ENCODE measurements at regions not wholly inside any gene's neighbourhood (a gene's known extent, or its start where the extent isn't known, plus 50 kb on each side); places are given as distances from the start of the nearest gene placed in this dataset.

DNA sequence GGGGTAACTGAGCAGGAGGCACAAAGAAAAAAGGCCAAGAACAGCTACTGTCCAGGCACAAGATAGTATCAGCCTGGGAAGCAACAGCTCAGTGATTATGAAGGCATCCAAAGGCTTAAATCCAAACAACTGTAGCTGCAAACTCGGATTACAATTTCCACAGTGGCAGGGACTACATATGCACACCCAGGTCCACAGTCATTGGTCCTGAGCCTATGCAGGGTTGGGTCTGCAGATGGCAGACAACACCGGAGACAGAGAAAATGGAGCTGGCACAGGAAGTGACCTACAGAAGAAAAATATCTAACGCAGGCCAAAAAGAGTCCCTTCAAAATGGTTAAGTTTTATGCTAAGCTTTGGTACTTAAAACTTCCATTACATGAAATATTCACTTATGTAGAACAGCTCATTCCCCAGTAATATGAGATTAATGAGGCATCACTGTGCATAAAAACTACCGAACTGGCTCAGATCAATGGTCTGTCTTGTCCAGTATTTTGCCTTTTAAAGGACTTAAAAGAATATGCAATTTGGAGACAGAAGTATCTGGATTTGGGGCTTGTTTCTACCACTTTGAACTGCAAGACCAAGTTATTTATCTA is 132.1 kb downstream of the SUCLG1 start:
- H3K36me3 ChIP-seq (ENCODE audit: control insufficient read depth, insufficient read depth, low read length), result no peaks in the 10 kb centered on the region
- no peak for ATAC-seq
- H3K9me3 ChIP-seq (ENCODE audit: control insufficient read depth, insufficient read depth, low read depth, low read length), result no peaks in the 10 kb centered on the region
- in situ Hi-C loops (cut with HindIII; ENCODE audit: low pct_unique_long_range_greater_than_20kb, low sequenced_read_pairs), result no loop called here
- intact Hi-C loops (cut with micrococcal nuclease; ENCODE audit: unreplicated experiment), result no loop called here
- TF ChIP-seq SIN3A (IDR thresholded peaks at IDR 0.05; ENCODE audit: borderline replicate concordance, insufficient read depth, low read depth, low read length), result no peak
- TF ChIP-seq, protein P1, sequence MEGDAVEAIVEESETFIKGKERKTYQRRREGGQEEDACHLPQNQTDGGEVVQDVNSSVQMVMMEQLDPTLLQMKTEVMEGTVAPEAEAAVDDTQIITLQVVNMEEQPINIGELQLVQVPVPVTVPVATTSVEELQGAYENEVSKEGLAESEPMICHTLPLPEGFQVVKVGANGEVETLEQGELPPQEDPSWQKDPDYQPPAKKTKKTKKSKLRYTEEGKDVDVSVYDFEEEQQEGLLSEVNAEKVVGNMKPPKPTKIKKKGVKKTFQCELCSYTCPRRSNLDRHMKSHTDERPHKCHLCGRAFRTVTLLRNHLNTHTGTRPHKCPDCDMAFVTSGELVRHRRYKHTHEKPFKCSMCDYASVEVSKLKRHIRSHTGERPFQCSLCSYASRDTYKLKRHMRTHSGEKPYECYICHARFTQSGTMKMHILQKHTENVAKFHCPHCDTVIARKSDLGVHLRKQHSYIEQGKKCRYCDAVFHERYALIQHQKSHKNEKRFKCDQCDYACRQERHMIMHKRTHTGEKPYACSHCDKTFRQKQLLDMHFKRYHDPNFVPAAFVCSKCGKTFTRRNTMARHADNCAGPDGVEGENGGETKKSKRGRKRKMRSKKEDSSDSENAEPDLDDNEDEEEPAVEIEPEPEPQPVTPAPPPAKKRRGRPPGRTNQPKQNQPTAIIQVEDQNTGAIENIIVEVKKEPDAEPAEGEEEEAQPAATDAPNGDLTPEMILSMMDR (IDR thresholded peaks at IDR 0.05), result no peak
- TF ChIP-seq REST (IDR thresholded peaks at IDR 0.05; ENCODE audit: insufficient read depth in 1 of 2, low read depth in 2 of 2, low read length in 1 of 2), result no peak
- TF ChIP-seq TCF7L2 (IDR thresholded peaks at IDR 0.05; ENCODE audit: low read depth, low read length), result no peak
- TF ChIP-seq POLR2AphosphoS5 (IDR thresholded peaks at IDR 0.05; ENCODE audit: low read depth, low read length), result no peak
- H3K27ac ChIP-seq (ENCODE audit: low read length), result no peak overlapping the region
- H3K4me3 ChIP-seq (ENCODE audit: low read depth in 2 of 2, low read length in 2 of 2), result no peak overlapping the region
- DNase-seq (ENCODE audit: low read depth, low spot score), result no peak
- CTCF ChIA-PET, result no interaction called here
- BruUV-seq (replicated peaks), result no TSS peak
- no peaks in the 10 kb centered on the region for H3K4me1 ChIP-seq (ENCODE audit: control insufficient read depth, insufficient read depth, low read length)
- POLR2A ChIA-PET, result no interaction called here
- H3K27me3 ChIP-seq (ENCODE audit: control insufficient read depth, insufficient read depth, low read length), result 0 out of 2 replicates have a peak, but pooled peaks cover 2% of the 10 kb centered on the region

DNA sequence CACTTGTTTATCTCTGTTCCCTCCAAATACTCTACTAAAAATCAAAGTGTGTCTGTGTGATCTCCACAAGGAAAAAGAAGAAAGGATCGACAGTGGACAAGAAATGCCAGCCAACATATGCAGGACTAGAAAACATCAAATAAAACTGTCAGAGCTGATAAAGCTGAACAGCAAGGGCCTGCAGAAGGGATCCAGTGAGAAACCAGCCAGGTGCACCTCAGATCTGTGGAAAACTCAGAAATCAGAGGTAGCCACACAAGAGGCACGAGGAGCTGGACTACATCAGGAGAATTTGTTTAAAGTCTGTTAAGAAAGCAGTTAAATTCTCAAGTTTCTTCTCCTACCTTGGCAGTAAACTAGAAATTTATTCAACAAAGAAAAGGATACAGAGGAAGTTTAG is 135.2 kb downstream of the SUCLG1 start:
- ATAC-seq, result no peak
- Histone ChIP-seq H3K27me3 (ENCODE audit: control insufficient read depth, insufficient read depth, low read length) (0 out of 2 replicates have a peak, but pooled peaks cover 2% of the 10 kb centered on the region), H3K4me3 (ENCODE audit: low read depth in 2 of 2, low read length in 2 of 2) (no peak overlapping the region), H3K36me3 (ENCODE audit: control insufficient read depth, insufficient read depth, low read length) (no peaks in the 10 kb centered on the region), H3K4me1 (ENCODE audit: control insufficient read depth, insufficient read depth, low read length) (no peaks in the 10 kb centered on the region), H3K27ac (ENCODE audit: low read length) (no peak overlapping the region), H3K9me3 (ENCODE audit: control insufficient read depth, insufficient read depth, low read depth, low read length) (no peaks in the 10 kb centered on the region)
- ChIA-PET POLR2A (no interaction called here), CTCF (no interaction called here)
- no peak for DNase-seq (ENCODE audit: low read depth, low spot score)
- BruUV-seq (replicated peaks), result no TSS peak
- in situ Hi-C loops (cut with HindIII; ENCODE audit: low pct_unique_long_range_greater_than_20kb, low sequenced_read_pairs) (no loop called here), intact Hi-C loops (cut with micrococcal nuclease; ENCODE audit: unreplicated experiment) (no loop called here)
- no peak for TF ChIP-seq POLR2AphosphoS5 (IDR thresholded peaks at IDR 0.05; ENCODE audit: low read depth, low read length)
- TF ChIP-seq SIN3A (IDR thresholded peaks at IDR 0.05; ENCODE audit: borderline replicate concordance, insufficient read depth, low read depth, low read length), result no peak
- no peak for TF ChIP-seq REST (IDR thresholded peaks at IDR 0.05; ENCODE audit: insufficient read depth in 1 of 2, low read depth in 2 of 2, low read length in 1 of 2)
- TF ChIP-seq, protein P1 (IDR thresholded peaks at IDR 0.05), result no peak
- no peak for TF ChIP-seq TCF7L2 (IDR thresholded peaks at IDR 0.05; ENCODE audit: low read depth, low read length)

All from Panc1 (cell line).